GM12878 (cell line): ENCODE measurements at regions not wholly inside any gene's neighbourhood (a gene's known extent, or its start where the extent isn't known, plus 50 kb on each side); places are given as distances from the start of the nearest gene placed in this dataset.

Source experiments
- ATAC-seq: fragments of 200-7000 bp; cut with Tn5 transposase; 3 replicates; pipeline ENCODE4 v1.9.1; 2020; ENCODE audit warnings: mild to moderate bottlenecking, moderate library complexity
- BruUV-seq: library from RNA; stranded (reverse); fragments of 400-500 nt; replicated peaks from 2 replicates; lab custom pipeline; 2021; lab: Mats Ljungman, UMichigan
- CTCF ChIA-PET: fragments of 300-600 bp; sonication (Branson Sonifier 250); formaldehyde crosslinking; extraction: SDS; loops from one replicate; lab custom pipeline; 2021; ENCODE audit warnings: inconsistent platforms; lab: Yijun Ruan, JAX
- POLR2A ChIA-PET: fragments of 350-600 bp; formaldehyde crosslinking; extraction: SDS; loops from one replicate; lab custom pipeline; 2021; ENCODE audit warnings: inconsistent platforms; lab: Charles Lee
- RAD21 ChIA-PET: fragments of 300-600 bp; sonication (Branson Sonifier 250); formaldehyde crosslinking; loops from one replicate; lab custom pipeline; 2023; ENCODE audit warnings: antibody characterized with exemption; ENCODE audit not compliant: unreplicated experiment; lab: Charles Lee
- SMC1A ChIA-PET: fragments of 300-600 bp; sonication (Branson Sonifier 250); formaldehyde crosslinking; loops from one replicate; lab custom pipeline; 2023; ENCODE audit not compliant: unreplicated experiment, uncharacterized antibody; lab: Charles Lee
- DNase-seq: peaks from one replicate; pipeline ENCODE4 v3.0.0-alpha.2; 2011; ENCODE audit warnings: low read depth, low spot score
- FAIRE-seq: peaks from 3 replicates; lab custom pipeline; 2011; peaks lifted over from hg19 to GRCh38; lab: Jason Lieb, UNC
- H2AFZ ChIP-seq: 2 replicates; pipeline ENCODE4 v1.6.0; 2011; ENCODE audit warnings: low read depth, low read length, control low read depth; ENCODE audit not compliant: control insufficient read depth
- H3K27ac ChIP-seq: 2 replicates; pipeline ENCODE4 v1.5.1; 2011; ENCODE audit warnings: control low read depth; ENCODE audit not compliant: control insufficient read depth, insufficient read depth
- H3K27me3 ChIP-seq, 2 experiments: replicated peaks in 1 of 2; 2 replicates each; pipeline versions ENCODE4 v1.6.0 to v1.6.1; 2011; ENCODE audit warnings: low read length in 1 of 2; ENCODE audit not compliant: control insufficient read depth in 2 of 2, insufficient read depth in 2 of 2
- H3K36me3 ChIP-seq, 2 experiments: 2 replicates each; pipeline ENCODE4 v1.5.1; 2011; ENCODE audit warnings: low read length in 1 of 2; ENCODE audit not compliant: control insufficient read depth in 2 of 2, insufficient read depth in 2 of 2
- H3K4me1 ChIP-seq: 2 replicates; pipeline ENCODE4 v1.6.1; 2011; ENCODE audit warnings: mild to moderate bottlenecking, low read length, moderate library complexity, mixed read lengths; ENCODE audit not compliant: control insufficient read depth, insufficient read depth
- H3K4me2 ChIP-seq: 2 replicates; pipeline ENCODE4 v1.6.0; 2011; ENCODE audit warnings: control low read depth; ENCODE audit not compliant: control insufficient read depth, insufficient read depth
- H3K4me3 ChIP-seq: fragments of 200-600 bp; sonication (generic); 2 replicates; pipeline ENCODE4 v1.5.1; 2016
- H3K79me2 ChIP-seq: 2 replicates; pipeline ENCODE4 v1.6.0; 2011; ENCODE audit warnings: low read length; ENCODE audit not compliant: control insufficient read depth, insufficient read depth
- H3K9ac ChIP-seq: 2 replicates; pipeline ENCODE4 v1.8.0; 2011; ENCODE audit warnings: low read length, control low read depth, mixed read lengths; ENCODE audit not compliant: control insufficient read depth, insufficient read depth
- H3K9me3 ChIP-seq: replicated peaks from 3 replicates; pipeline ENCODE4 v1.5.1; 2011; ENCODE audit warnings: mild to moderate bottlenecking, low read length; ENCODE audit not compliant: control insufficient read depth, insufficient read depth
- H4K20me1 ChIP-seq: 2 replicates; pipeline ENCODE4 v1.6.0; 2011; ENCODE audit not compliant: control insufficient read depth, insufficient read depth
- BCLAF1 ChIP-seq: fragments of 450-650 bp; IDR thresholded peaks from 2 replicates; pipeline ENCODE4 v1.6.1; 2017; ENCODE audit warnings: antibody characterized with exemption, mild to moderate bottlenecking, moderate library complexity
- EED ChIP-seq: sonication (generic); IDR thresholded peaks from 2 replicates; pipeline ENCODE4 v1.6.1; 2016; ENCODE audit warnings: antibody characterized with exemption, low read depth
- ELK1 ChIP-seq: IDR thresholded peaks from 2 replicates; pipeline ENCODE4 v1.6.1; 2012; ENCODE audit warnings: low read depth, low read length, improper control_type of control experiment
- IRF5 ChIP-seq: fragments of 450-650 bp; IDR thresholded peaks from 2 replicates; pipeline ENCODE4 v1.6.1; 2017; ENCODE audit warnings: borderline replicate concordance
- JUND ChIP-seq: IDR thresholded peaks from 2 replicates; pipeline ENCODE4 v1.6.1; 2012; ENCODE audit warnings: low read depth, mild to moderate bottlenecking, low read length, improper control_type of control experiment, moderate library complexity
- MAX ChIP-seq: IDR thresholded peaks from 2 replicates; pipeline ENCODE4 v1.6.1; 2012; ENCODE audit warnings: low read depth, low read length, improper control_type of control experiment
- MYB ChIP-seq: fragments of 150-350 bp; IDR thresholded peaks from 2 replicates; pipeline ENCODE4 v1.6.1; 2014; ENCODE audit warnings: mild to moderate bottlenecking, low read depth, low read length, borderline replicate concordance
- PKNOX1 ChIP-seq: fragments of 450-650 bp; IDR thresholded peaks from 2 replicates; pipeline ENCODE4 v1.6.1; 2016; ENCODE audit warnings: mild to moderate bottlenecking
- TCF12 ChIP-seq: IDR thresholded peaks from 2 replicates; pipeline ENCODE4 v1.6.1; 2011; ENCODE audit warnings: low read depth, mild to moderate bottlenecking, low read length
- WRNIP1 ChIP-seq: IDR thresholded peaks from 2 replicates; pipeline ENCODE4 v1.6.1; 2011; ENCODE audit warnings: low read depth, low read length, improper control_type of control experiment, borderline replicate concordance
- ZBED1 ChIP-seq: IDR thresholded peaks from 2 replicates; pipeline ENCODE4 v1.6.1; 2016; ENCODE audit warnings: borderline replicate concordance
- WGBS: methylation state at CpG from one replicate; pipeline ENCODE4 v1.1.6; 2016; ENCODE audit warnings: low lambda C conversion rate; ENCODE audit not compliant: insufficient replicate concordance, insufficient coverage; ENCODE audit errors: missing lambda C conversion rate; 5-methylcytosine and 5-hydroxymethylcytosine counted together
- in situ Hi-C: fragments of 300-500 bp; cut with MboI; formaldehyde crosslinking; loops from 9 replicates; pipeline ENCODE4 v1.14.3; 2018; ENCODE audit warnings: mixed read lengths
- intact Hi-C: fragments of 100-400 bp; cut with micrococcal nuclease; formaldehyde crosslinking; loops from one replicate; pipeline ENCODE4 v1.14.2; 2022; ENCODE audit not compliant: unreplicated experiment

- Histone ChIP-seq H3K27ac (no peak overlapping the region), H3K79me2 (no peaks in the 10 kb centered on the region), H3K4me3 (no peak overlapping the region), H2AFZ (no peak overlapping the region), H3K27me3 (0 out of 4 replicates have a peak, but pooled peaks cover 0 to 2% of the 10 kb centered on the region in 2 experiments), H3K9me3 (no peaks in the 10 kb centered on the region), H3K9ac (no peak overlapping the region), H3K4me2 (no peak overlapping the region), H3K36me3 (no peaks in the 10 kb centered on the region), H3K4me1 (no peaks in the 10 kb centered on the region), H4K20me1 (no peaks in the 10 kb centered on the region)
- intact Hi-C loops (no loop called here), in situ Hi-C loops (no loop called here)
- FAIRE-seq: no peak
- whole genome bisulfite sequencing: 58% methylated on average over 7 of the region's 7 CpGs
- ATAC-seq: no peak
- no TSS peak for BruUV-seq
- DNase-seq: no peak
- POLR2A ChIA-PET: no interaction called here
- TF ChIP-seq IRF5 (no peak), EED (no peak), TCF12 (no peak), ZBED1 (no peak), WRNIP1 (no peak), MYB (no peak), JUND (no peak), MAX (no peak), PKNOX1 (no peak), ELK1 (no peak), BCLAF1 (no peak)
- SMC1A ChIA-PET: no interaction called here
- RAD21 ChIA-PET: no interaction called here
- CTCF ChIA-PET: no interaction called here
Observed at GRCh38 chr7:22025983-22026382, 80.3 kb upstream of the CDCA7L start.
